NCI-H2107 treated with DMSO at 0.1 percent for 48 hours (cell line): ENCODE measurements at regions not wholly inside any gene's neighbourhood (a gene's known extent, or its start where the extent isn't known, plus 50 kb on each side); places are given as distances from the start of the nearest gene placed in this dataset.

ENCODE experiments used
- DNase-seq: peaks from one replicate; lab custom pipeline; 2025; ENCODE audit not compliant: unreplicated experiment; lab: John Stamatoyannopoulos, UW

- DNase-seq, result no peak
Observed at GRCh38 chr11:111044751-111045406, 200.6 kb upstream of the POU2AF2 start.

- no peak for DNase-seq
Observed at GRCh38 chr11:111039982-111040381, 205.5 kb upstream of the POU2AF2 start.

- no peak for DNase-seq
Observed at GRCh38 chr11:111035746-111036145, 209.8 kb upstream of the POU2AF2 start.

- DNase-seq, result no peak
Observed at GRCh38 chr11:111026241-111026640, 219.3 kb upstream of the POU2AF2 start.

GRCh38 chr11:111021131-111021530, 224.4 kb upstream of the POU2AF2 start:
- no peak for DNase-seq

GRCh38 chr11:111019871-111020670, 225.5 kb upstream of the POU2AF2 start:
- DNase-seq, result no peak

- DNase-seq, result no peak
Observed at GRCh38 chr11:111019451-111019850, 226.1 kb upstream of the POU2AF2 start.

- DNase-seq, result no peak
Observed at GRCh38 chr11:111018566-111018965, 227.0 kb upstream of the POU2AF2 start.

GRCh38 chr11:111012491-111012890, 233.0 kb upstream of the POU2AF2 start:
- DNase-seq, result no peak

- DNase-seq, result no peak
Observed at GRCh38 chr11:111011275-111011594, 234.3 kb upstream of the POU2AF2 start.

GRCh38 chr11:111010391-111011274, 234.9 kb upstream of the POU2AF2 start:
- DNase-seq, result no peak

- no peak for DNase-seq
Observed at GRCh38 chr11:111006227-111006626, 239.3 kb upstream of the POU2AF2 start.

GRCh38 chr11:111001986-111002611, 243.4 kb upstream of the POU2AF2 start:
- DNase-seq, result no peak

- DNase-seq, result no peak
Observed at GRCh38 chr11:111001081-111001430, 244.5 kb upstream of the POU2AF2 start.

- no peak for DNase-seq
Observed at GRCh38 chr11:111000400-111001080, 245.0 kb upstream of the POU2AF2 start.

GRCh38 chr11:110992481-110992880, 253.0 kb upstream of the POU2AF2 start:
- no peak for DNase-seq

GRCh38 chr11:110991661-110992355, 253.7 kb upstream of the POU2AF2 start:
- DNase-seq, result no peak

GRCh38 chr11:110990311-110990710, 255.2 kb upstream of the POU2AF2 start:
- no peak for DNase-seq

GRCh38 chr11:110989428-110990133, 255.9 kb upstream of the POU2AF2 start:
- no peak for DNase-seq

- no peak for DNase-seq
Observed at GRCh38 chr11:110988671-110989070, 256.9 kb upstream of the POU2AF2 start.
